Panc1 (cell line): ENCODE measurements at regions not wholly inside any gene's neighbourhood (a gene's known extent, or its start where the extent isn't known, plus 50 kb on each side); places are given as distances from the start of the nearest gene placed in this dataset.

ENCODE experiments used
- ATAC-seq: fragments of 200-7000 bp; cut with Tn5 transposase; 2 replicates; pipeline ENCODE4 v1.9.1; 2020; ENCODE audit warnings: mild to moderate bottlenecking, moderate library complexity
- BruUV-seq: library from RNA; stranded (reverse); fragments of 400-500 nt; replicated peaks from 2 replicates; lab custom pipeline; 2021; lab: Mats Ljungman, UMichigan
- CTCF ChIA-PET: fragments of 300-600 bp; sonication (Branson Sonifier 250); formaldehyde crosslinking; loops from one replicate; lab custom pipeline; 2022; ENCODE audit warnings: antibody characterized with exemption; lab: Charles Lee
- POLR2A ChIA-PET: fragments of 300-600 bp; sonication (Branson Sonifier 250); formaldehyde crosslinking; loops from one replicate; lab custom pipeline; 2022; ENCODE audit warnings: antibody characterized with exemption; lab: Charles Lee
- DNase-seq: peaks from one replicate; pipeline ENCODE4 v3.0.0-alpha.2; 2010; ENCODE audit warnings: low read depth, low spot score
- H3K27ac ChIP-seq: 2 replicates; pipeline ENCODE4 v1.5.1; 2011; ENCODE audit warnings: mild to moderate bottlenecking, low read length, inconsistent platforms
- H3K27me3 ChIP-seq: fragments of 200-500 bp; sonication (Bioruptor generic); 2 replicates; pipeline ENCODE4 v1.6.0; 2014; ENCODE audit warnings: low read length, inconsistent platforms; ENCODE audit not compliant: control insufficient read depth, insufficient read depth
- H3K36me3 ChIP-seq: fragments of 200-500 bp; sonication (Bioruptor generic); 2 replicates; pipeline ENCODE4 v1.5.1; 2014; ENCODE audit warnings: inconsistent platforms, mild to moderate bottlenecking, low read length, moderate library complexity; ENCODE audit not compliant: control insufficient read depth, insufficient read depth
- H3K4me1 ChIP-seq: 2 replicates; pipeline ENCODE4 v1.5.1; 2011; ENCODE audit warnings: inconsistent platforms, mild to moderate bottlenecking, low read length, moderate library complexity; ENCODE audit not compliant: control insufficient read depth, insufficient read depth
- H3K4me3 ChIP-seq, 2 experiments: 2 replicates each; pipeline ENCODE4 v1.5.1; 2011 to 2012; ENCODE audit warnings: low read depth in 2 of 2, low read length in 2 of 2, mild to moderate bottlenecking in 2 of 2, inconsistent platforms in 1 of 2, moderate library complexity in 1 of 2
- H3K9me3 ChIP-seq: fragments of 200-500 bp; sonication (Bioruptor generic); 2 replicates; pipeline ENCODE4 v1.5.1; 2014; ENCODE audit warnings: low read depth, mild to moderate bottlenecking, inconsistent platforms, low read length, moderate library complexity; ENCODE audit not compliant: control insufficient read depth, insufficient read depth
- CTCF ChIP-seq: fragments of 450-650 bp; IDR thresholded peaks from 2 replicates; pipeline ENCODE4 v1.5.1; 2017; ENCODE audit warnings: mild to moderate bottlenecking
- POLR2AphosphoS5 ChIP-seq: IDR thresholded peaks from 2 replicates; pipeline ENCODE4 v1.6.1; 2012; ENCODE audit warnings: mild to moderate bottlenecking, low read depth, low read length, moderate library complexity
- SIN3A ChIP-seq: IDR thresholded peaks from 2 replicates; pipeline ENCODE4 v1.6.1; 2012; ENCODE audit warnings: low read depth, mild to moderate bottlenecking, low read length, moderate library complexity, borderline replicate concordance; ENCODE audit not compliant: insufficient read depth
- TCF7L2 ChIP-seq: IDR thresholded peaks from 2 replicates; pipeline ENCODE4 v1.6.1; 2011; ENCODE audit warnings: mild to moderate bottlenecking, low read depth, low read length, inconsistent platforms
- in situ Hi-C: cut with HindIII; loops from 2 replicates; pipeline ENCODE4 v1.10.0; 2016; ENCODE audit warnings: low sequenced_read_pairs, low pct_unique_long_range_greater_than_20kb
- intact Hi-C: fragments of 100-400 bp; cut with micrococcal nuclease; formaldehyde crosslinking; loops from one replicate; pipeline ENCODE4 v1.10.0; 2022; ENCODE audit not compliant: unreplicated experiment
- TF ChIP-seq, protein P1 (sequence below), 2 experiments: IDR thresholded peaks; 2 replicates each; pipeline ENCODE4 v1.6.1; 2011 to 2012; ENCODE audit warnings: low read depth in 2 of 2, control low read depth in 1 of 2, low read length in 1 of 2, mild to moderate bottlenecking in 1 of 2, moderate library complexity in 1 of 2; ENCODE audit not compliant: insufficient read depth in 1 of 2

GRCh38 chr13:81957121-81957520 is 1616.2 kb upstream of the SPRY2 start:
- in situ Hi-C loops (no loop called here), intact Hi-C loops (no loop called here)
- no TSS peak for BruUV-seq
- Histone ChIP-seq H3K36me3 (no peaks in the 10 kb centered on the region), H3K4me1 (no peaks in the 10 kb centered on the region), H3K9me3 (no peaks in the 10 kb centered on the region), H3K27ac (no peak overlapping the region), H3K27me3 (no peaks in the 10 kb centered on the region), H3K4me3 (no peak overlapping the region)
- ChIA-PET CTCF (no interaction called here), POLR2A (no interaction called here)
- no peak for TF ChIP-seq TCF7L2
- no peak for TF ChIP-seq CTCF
- TF ChIP-seq, protein P1, sequence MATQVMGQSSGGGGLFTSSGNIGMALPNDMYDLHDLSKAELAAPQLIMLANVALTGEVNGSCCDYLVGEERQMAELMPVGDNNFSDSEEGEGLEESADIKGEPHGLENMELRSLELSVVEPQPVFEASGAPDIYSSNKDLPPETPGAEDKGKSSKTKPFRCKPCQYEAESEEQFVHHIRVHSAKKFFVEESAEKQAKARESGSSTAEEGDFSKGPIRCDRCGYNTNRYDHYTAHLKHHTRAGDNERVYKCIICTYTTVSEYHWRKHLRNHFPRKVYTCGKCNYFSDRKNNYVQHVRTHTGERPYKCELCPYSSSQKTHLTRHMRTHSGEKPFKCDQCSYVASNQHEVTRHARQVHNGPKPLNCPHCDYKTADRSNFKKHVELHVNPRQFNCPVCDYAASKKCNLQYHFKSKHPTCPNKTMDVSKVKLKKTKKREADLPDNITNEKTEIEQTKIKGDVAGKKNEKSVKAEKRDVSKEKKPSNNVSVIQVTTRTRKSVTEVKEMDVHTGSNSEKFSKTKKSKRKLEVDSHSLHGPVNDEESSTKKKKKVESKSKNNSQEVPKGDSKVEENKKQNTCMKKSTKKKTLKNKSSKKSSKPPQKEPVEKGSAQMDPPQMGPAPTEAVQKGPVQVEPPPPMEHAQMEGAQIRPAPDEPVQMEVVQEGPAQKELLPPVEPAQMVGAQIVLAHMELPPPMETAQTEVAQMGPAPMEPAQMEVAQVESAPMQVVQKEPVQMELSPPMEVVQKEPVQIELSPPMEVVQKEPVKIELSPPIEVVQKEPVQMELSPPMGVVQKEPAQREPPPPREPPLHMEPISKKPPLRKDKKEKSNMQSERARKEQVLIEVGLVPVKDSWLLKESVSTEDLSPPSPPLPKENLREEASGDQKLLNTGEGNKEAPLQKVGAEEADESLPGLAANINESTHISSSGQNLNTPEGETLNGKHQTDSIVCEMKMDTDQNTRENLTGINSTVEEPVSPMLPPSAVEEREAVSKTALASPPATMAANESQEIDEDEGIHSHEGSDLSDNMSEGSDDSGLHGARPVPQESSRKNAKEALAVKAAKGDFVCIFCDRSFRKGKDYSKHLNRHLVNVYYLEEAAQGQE (IDR thresholded peaks at IDR 0.05; ENCODE audit: insufficient read depth in 1 of 2, low read depth in 2 of 2, low read length in 1 of 2) = no peak
- no peak for TF ChIP-seq SIN3A
- no peak for TF ChIP-seq POLR2AphosphoS5
- DNase-seq (no peak), ATAC-seq (no peak)

DNA sequence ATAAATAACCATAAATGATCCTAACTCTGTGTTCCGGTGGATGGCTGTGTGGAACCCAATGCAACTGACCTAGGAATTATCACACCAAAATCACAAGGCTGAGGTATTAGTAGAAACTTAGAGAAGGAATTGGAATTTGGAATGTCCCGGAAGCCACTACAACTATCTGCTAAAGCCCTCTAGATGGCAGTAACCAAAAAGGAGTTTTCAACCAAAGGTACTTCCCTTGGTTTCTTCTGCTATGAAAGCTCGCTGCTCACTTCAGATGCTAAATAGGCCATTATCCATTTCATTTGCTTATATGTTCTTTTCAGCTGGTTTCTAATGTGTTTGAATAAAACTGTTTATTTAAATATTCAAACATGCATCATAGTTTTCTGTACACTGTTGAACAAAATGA is 1589.1 kb upstream of the SPRY2 start:
- H3K4me3 ChIP-seq = no peak overlapping the region
- no peaks in the 10 kb centered on the region for H3K36me3 ChIP-seq
- DNase-seq = no peak
- no TSS peak for BruUV-seq
- no peaks in the 10 kb centered on the region for H3K27me3 ChIP-seq
- no peak for TF ChIP-seq TCF7L2
- TF ChIP-seq CTCF = peak; percentile 47; the same call in 1 of the 2 replicates
- no peaks in the 10 kb centered on the region for H3K9me3 ChIP-seq
- no peaks in the 10 kb centered on the region for H3K4me1 ChIP-seq
- intact Hi-C loops (loop anchor here (10.0 kb wide), 1 partner anchor 415 kb away; no protein-coding TSS in a partner anchor), in situ Hi-C loops (no loop called here)
- no peak for ATAC-seq
- ChIA-PET CTCF (no interaction called here), POLR2A (no interaction called here)
- H3K27ac ChIP-seq = no peak overlapping the region
